HG03342 (cell line): ENCODE measurements at regions not wholly inside any gene's neighbourhood (a gene's known extent, or its start where the extent isn't known, plus 50 kb on each side); places are given as distances from the start of the nearest gene placed in this dataset.

Experiments
- ATAC-seq: cut with Tn5 transposase; IDR thresholded peaks from one replicate; pipeline ENCODE4 v1.9.1; 2021; ENCODE audit warnings: mild to moderate bottlenecking, moderate library complexity; ENCODE audit not compliant: unreplicated experiment

DNA sequence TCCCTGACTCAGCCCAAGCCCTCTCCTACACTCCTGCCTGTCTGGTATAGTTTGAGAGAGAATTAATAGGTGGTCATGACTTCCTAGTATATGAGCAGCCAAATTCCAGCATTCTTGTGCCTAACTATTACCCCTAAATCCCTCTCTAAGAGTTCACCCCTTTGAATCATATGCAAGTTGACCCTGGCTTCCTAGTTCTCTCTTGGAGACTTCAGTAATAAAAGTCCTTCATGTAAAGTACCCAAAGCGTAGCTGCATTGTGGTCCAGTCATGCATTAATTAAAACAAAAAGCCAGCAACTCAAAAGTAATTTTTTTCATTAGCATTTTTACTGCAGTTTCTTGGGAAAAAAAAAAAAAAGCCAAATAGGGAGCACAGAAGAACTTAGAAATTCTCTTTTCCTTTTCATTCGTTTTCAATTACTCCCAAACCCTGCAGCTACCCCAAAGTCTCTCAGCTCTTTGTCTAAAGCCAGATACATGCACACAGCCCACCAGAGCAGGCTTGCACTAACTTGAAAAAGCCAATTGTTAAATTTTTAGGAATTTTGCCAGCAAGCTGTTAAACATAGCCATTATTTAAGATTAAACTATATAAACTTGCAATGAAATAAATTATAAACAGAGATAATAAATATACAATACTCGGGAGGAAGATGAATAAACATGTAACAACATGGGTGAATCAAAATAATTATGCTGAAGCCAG lies 50.1 kb upstream of the STT3B start:
- ATAC-seq = no peak
